GM21737 (cell line): ENCODE measurements at regions not wholly inside any gene's neighbourhood (a gene's known extent, or its start where the extent isn't known, plus 50 kb on each side); places are given as distances from the start of the nearest gene placed in this dataset.

Experiments used
- ATAC-seq: cut with Tn5 transposase; IDR thresholded peaks from one replicate; pipeline ENCODE4 v1.9.1; 2021; ENCODE audit warnings: mild to moderate bottlenecking, moderate library complexity; ENCODE audit not compliant: unreplicated experiment

- ATAC-seq: no peak
Observed at GRCh38 chr17:33628500-33629346, 335.6 kb upstream of the ASIC2 start.

GRCh38 chr17:33633446-33633845 lies 340.4 kb upstream of the ASIC2 start:
- ATAC-seq: no peak

DNA sequence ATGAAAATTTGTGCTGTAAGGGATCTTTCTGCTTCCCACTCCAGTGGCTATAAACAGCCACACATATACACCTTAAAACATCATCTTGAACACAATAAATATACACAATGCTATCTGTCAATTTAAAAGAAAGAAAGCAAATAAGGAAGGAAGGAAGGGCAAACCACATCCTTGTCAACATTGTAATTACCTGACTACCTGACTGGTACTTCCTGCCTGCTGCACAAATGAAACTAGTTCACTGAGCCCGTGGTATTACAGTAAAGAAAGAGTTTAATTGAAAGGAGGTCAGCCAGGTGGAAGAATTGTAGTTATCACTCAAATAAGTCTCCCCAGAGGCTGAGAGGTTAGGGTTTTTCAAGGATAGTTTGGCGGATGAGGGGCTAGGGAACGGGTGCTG lies 344.4 kb upstream of the ASIC2 start:
- no peak for ATAC-seq

DNA sequence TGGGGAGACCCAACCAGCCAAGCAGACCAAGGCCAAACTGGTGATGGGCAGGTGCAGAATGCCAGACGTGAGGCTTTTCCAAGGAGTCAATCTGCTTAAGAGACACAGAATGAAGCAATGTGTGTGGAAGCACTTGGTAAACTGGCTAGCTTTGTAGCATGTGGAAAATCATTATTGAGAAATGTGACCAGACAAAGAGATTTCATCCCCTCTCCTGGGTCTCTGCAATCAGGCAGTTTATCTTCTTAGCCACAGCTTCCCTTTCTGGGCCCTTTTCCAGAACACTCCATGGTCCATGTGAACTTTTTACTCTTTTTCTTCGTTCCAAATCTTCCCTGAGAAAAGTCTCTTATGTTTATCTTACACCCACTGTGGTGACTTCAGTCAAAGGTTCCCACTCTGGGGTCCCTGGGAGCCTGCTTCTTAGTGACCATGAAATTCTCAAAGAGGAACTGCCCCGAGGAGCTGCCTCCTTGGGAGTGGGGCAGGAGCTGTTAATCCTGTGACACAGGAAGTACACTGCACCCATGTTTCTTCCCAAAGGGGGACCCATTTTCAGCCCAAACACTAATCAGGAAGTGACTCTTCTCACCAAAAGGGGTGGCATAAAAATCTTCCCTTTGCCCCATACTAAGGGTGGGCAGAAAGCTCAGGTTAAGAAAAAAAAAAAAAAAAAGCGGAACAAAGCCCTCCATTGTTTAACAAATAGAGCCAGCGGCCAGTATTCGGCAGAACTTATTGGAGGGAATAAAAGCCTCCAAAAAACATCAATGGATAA lies 346.2 kb upstream of the ASIC2 start:
- no peak for ATAC-seq

DNA sequence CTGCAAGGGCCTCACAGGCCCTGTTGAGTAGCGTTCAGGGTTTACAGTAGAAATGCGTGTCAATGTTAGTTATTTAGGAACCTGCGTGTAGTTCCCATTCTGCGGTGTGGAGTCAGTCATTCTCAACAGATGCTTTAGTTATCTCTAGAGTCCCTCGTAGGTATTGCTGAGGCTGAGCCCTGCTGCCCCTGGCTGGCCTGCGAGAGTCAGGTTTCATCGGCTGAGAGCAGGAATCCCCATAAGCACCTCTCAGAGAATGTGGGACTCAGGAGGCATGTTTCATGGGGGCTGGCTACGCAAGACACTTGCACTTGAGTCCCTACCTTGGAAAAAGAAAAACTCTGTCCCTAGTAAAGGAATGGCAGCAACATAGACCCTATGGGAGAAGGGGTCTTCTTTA lies 347.5 kb upstream of the ASIC2 start:
- ATAC-seq: no peak

DNA sequence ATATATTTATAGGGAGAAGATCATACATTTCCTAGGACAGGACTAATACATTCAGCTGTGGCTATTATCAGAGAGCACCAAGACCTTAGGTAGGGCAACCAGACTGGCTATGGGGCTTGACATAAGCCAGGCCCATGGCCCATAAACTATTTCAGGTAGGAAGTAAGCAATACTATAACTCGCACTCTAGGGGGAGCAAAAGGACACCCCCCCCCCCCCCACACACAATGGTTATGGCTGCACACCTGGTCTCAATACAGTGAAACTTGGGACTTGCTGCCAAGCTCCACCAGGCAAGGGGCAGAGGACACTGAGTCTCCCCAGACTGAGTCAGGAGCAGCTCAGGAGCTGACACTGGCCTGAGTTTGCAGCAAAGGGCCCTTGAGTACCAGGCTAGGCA lies 348.9 kb upstream of the ASIC2 start:
- ATAC-seq: no peak

DNA sequence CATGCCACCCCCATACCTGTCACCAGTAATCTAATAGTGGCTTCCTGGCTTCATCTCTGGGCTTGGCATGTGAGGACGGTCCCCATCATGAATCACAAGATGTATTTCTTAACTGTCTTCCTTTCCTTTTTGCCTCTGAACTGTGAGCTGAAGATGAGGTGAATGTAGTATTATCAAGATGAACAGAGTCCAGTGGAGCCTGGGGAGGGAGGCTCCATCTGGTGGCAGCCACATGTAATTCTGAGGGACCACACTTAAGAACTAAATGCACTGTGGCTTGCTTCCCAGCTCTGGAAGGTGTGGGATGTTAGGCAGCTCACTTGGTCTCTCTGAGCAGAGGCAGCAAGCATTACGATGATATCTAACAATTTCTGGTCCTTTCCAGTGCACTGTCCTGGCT lies 354.9 kb upstream of the ASIC2 start:
- ATAC-seq: no peak

DNA sequence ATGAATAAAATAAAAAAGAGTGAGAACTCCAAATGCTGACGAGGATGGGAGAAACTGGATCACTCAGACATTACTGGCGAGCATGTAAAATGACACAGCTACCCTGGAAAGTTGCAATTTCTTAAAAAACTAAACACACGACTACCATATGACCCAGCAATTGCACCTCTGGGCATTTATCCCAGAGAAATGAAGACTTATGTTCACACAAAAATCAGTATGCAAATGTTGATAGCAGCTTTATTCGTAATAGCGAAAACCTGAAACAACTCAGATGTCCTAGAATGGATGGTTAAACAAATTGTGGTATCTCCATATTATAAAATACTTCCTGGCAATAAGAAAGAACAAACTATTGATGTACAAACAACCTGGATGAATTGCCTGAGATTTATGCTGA lies 357.2 kb upstream of the ASIC2 start:
- ATAC-seq: no peak

- no peak for ATAC-seq
Observed at GRCh38 chr17:33651686-33652085, 358.6 kb upstream of the ASIC2 start.

DNA sequence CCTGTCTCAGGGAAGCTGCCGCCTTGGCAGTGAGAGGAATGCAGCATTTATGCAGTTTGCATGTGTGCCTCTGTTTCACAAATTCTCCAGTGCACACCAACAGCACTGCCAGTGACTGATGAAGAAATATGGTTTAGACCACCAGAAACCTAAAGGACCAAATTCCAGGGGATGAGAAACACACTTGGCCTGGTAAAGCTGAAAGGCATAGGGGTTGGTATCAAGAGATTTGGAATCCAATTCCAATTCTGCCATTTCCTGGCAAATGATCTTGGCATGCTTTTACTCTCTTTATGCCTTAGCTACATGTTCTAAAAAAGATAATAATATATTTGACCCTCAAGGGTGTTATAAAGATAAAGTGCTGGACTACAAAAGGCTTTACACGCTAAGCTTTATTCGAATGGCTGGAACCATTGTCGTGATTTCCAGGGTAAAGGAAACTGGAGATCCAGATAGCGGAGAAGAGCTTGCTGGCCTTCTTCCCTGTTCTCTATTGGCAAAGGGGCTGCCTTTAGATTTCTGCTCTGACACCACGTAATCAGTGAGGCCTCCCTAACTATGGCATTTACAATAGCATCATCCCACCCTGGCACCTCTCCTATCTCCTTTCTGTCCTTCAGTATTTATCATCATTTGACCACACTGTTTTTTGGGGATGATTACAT lies 359.8 kb upstream of the ASIC2 start:
- no peak for ATAC-seq

DNA sequence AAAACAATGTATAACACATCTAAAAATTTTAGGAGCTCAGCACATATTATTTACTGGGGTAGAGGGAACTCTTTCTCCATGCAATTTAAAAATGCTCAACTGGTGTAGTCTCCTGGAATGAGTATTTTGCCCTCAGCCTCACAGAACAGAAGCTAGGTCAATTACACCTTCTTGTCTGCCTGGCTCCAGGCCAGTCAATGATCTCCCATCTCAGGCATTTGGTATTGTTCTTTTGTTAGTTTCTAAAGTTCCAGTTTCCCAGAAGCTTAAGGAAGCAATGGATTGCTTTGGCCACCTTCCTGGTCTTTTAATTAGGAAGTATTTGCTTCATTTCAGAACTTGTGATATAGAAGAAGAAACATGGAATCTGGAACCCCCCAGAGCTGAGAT lies 360.3 kb upstream of the ASIC2 start:
- no peak for ATAC-seq

DNA sequence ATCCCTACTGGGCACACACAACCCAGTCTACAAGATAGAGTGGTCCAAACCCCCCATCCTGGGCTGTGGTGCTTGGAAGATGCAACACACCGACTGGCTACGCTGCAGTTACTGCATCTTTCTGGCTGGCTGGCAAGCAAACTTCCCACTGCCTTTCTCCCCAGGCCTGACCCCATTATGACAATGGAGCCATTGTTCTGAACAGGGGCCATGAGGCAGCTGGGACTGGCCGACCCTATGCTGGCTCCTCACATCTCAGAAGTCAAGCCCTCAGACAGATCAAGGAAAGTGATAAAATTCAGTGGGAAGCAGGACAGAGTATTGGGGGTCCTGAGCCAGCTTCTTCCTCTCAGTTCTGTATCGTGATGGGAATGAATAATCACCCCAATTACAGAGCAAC lies 364.1 kb upstream of the ASIC2 start:
- no peak for ATAC-seq

DNA sequence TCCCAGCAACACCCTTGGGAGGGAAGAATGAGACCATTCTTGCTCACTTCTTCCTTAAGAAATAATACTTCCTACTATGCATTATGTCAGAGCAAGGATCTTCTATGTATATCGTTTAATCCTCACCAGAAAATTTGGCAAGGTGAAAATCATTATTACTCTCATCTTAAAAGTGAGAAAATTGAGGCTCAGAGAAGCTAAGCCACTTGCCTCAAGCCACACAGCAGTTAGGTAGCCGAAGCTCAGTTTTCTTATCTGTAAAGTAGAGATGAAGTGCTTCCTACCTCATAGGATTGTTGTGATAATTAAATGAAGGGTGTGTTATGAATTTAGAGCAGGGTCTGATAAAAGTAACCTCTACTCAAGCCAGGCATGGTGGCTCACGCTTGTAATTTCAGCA lies 368.9 kb upstream of the ASIC2 start:
- no peak for ATAC-seq

GRCh38 chr17:33664116-33664840 lies 371.2 kb upstream of the ASIC2 start:
- ATAC-seq: no peak

DNA sequence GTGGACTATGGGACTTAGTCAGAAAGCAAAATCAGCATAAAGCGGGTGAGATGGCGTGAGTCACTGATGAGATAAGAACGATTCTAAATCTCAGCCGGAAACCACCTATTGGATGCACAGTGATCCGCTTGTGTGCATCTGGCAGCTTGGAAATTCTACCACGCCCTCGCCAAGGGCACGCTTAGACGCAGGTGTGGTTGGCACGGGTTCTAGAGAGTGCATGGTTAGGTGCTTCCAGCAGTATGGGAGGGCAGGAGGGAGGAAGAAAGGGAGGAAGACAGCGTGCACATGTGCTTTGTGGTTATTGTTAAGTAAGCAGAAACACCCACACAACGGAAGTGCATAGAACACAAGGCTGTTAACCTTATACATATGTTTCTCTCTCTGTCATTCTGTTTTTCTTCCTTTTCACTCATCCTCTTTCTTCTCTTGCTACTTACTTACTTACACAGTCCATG lies 374.0 kb upstream of the ASIC2 start:
- ATAC-seq: no peak

GRCh38 chr17:33667671-33668070 lies 374.6 kb upstream of the ASIC2 start:
- ATAC-seq: no peak

- ATAC-seq: no peak
Observed at GRCh38 chr17:33668516-33668915, 375.4 kb upstream of the ASIC2 start.

DNA sequence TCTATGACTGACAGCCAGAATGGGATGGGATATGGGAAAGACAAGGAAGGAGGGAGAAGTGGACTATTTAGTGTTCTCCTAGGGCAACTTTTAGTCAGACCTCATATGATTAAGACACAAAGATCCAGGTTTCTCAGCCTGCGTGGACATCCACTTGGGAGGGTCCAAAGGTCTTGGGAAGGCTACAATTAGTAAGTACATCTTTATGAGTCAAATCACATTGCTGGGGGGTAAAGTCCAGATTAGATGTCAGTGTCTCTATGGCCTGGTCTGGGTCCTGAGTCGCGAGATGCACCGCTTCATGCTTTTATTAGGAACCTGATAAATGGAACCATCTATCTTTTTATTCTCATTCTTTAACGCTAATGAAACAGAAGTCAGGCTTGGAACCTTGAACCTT lies 378.4 kb upstream of the ASIC2 start:
- ATAC-seq: no peak

DNA sequence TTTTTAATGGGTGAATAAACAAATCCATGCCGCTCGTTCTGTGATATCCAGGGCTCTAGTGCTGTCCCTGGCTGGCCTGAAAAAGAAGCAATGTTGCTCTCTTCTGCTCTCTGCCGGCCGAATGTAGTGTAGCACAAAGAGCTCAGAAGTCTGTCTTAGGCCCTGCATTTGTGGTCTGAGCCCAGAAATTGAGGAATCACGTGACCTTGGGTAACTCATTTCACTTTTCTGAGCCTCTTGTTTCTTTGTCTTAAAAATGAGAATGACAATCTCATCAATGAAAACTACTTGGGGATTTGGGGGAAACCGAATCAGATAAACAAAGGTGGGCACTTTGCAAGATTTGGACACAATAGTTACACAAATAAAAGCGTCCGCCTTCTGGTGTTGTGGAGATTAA lies 381.6 kb upstream of the ASIC2 start:
- no peak for ATAC-seq

GRCh38 chr17:33676444-33676843 lies 383.3 kb upstream of the ASIC2 start:
- no peak for ATAC-seq

DNA sequence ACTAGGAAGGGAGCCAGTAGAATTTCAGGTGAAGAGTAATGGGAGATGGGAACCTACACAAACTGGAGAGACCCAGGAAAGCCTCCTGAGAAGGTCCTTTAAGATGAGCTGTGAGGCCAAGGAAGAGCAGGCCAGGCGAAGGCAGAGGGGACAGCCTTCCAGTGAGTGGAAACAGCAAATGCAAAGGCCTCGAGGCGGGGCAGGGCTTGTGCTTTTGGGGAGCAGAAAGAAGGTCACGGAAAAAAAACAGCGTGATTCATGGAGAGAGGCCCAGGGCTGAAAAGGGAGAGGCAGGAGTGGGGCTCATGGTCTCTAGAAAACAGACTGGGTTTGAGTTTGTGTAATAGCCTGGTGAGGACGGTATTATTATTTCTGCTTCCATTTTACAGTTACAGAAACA lies 386.5 kb upstream of the ASIC2 start:
- ATAC-seq: no peak
